Panc1 (cell line): ENCODE measurements at regions not wholly inside any gene's neighbourhood (a gene's known extent, or its start where the extent isn't known, plus 50 kb on each side); places are given as distances from the start of the nearest gene placed in this dataset.
"Not testable (repeated sequence)": the region's sequence is repeated elsewhere in the genome, so short reads cannot be mapped to it uniquely, and the experiment has no call there.

Experiments
- ATAC-seq: fragments of 200-7000 bp; cut with Tn5 transposase; 2 replicates; pipeline ENCODE4 v1.9.1; 2020; ENCODE audit warnings: mild to moderate bottlenecking, moderate library complexity
- BruUV-seq: library from RNA; stranded (reverse); fragments of 400-500 nt; replicated peaks from 2 replicates; lab custom pipeline; 2021; lab: Mats Ljungman, UMichigan
- CTCF ChIA-PET: fragments of 300-600 bp; sonication (Branson Sonifier 250); formaldehyde crosslinking; loops from one replicate; lab custom pipeline; 2022; ENCODE audit warnings: antibody characterized with exemption; lab: Charles Lee
- POLR2A ChIA-PET: fragments of 300-600 bp; sonication (Branson Sonifier 250); formaldehyde crosslinking; loops from one replicate; lab custom pipeline; 2022; ENCODE audit warnings: antibody characterized with exemption; lab: Charles Lee
- DNase-seq: peaks from one replicate; pipeline ENCODE4 v3.0.0-alpha.2; 2010; ENCODE audit warnings: low read depth, low spot score
- H3K27ac ChIP-seq: 2 replicates; pipeline ENCODE4 v1.5.1; 2011; ENCODE audit warnings: mild to moderate bottlenecking, low read length, inconsistent platforms
- H3K27me3 ChIP-seq: fragments of 200-500 bp; sonication (Bioruptor generic); 2 replicates; pipeline ENCODE4 v1.6.0; 2014; ENCODE audit warnings: low read length, inconsistent platforms; ENCODE audit not compliant: control insufficient read depth, insufficient read depth
- H3K36me3 ChIP-seq: fragments of 200-500 bp; sonication (Bioruptor generic); 2 replicates; pipeline ENCODE4 v1.5.1; 2014; ENCODE audit warnings: inconsistent platforms, mild to moderate bottlenecking, low read length, moderate library complexity; ENCODE audit not compliant: control insufficient read depth, insufficient read depth
- H3K4me1 ChIP-seq: 2 replicates; pipeline ENCODE4 v1.5.1; 2011; ENCODE audit warnings: inconsistent platforms, mild to moderate bottlenecking, low read length, moderate library complexity; ENCODE audit not compliant: control insufficient read depth, insufficient read depth
- H3K4me3 ChIP-seq, 2 experiments: 2 replicates each; pipeline ENCODE4 v1.5.1; 2011 to 2012; ENCODE audit warnings: low read depth in 2 of 2, low read length in 2 of 2, mild to moderate bottlenecking in 2 of 2, inconsistent platforms in 1 of 2, moderate library complexity in 1 of 2
- H3K9me3 ChIP-seq: fragments of 200-500 bp; sonication (Bioruptor generic); 2 replicates; pipeline ENCODE4 v1.5.1; 2014; ENCODE audit warnings: low read depth, mild to moderate bottlenecking, inconsistent platforms, low read length, moderate library complexity; ENCODE audit not compliant: control insufficient read depth, insufficient read depth
- POLR2AphosphoS5 ChIP-seq: IDR thresholded peaks from 2 replicates; pipeline ENCODE4 v1.6.1; 2012; ENCODE audit warnings: mild to moderate bottlenecking, low read depth, low read length, moderate library complexity
- REST ChIP-seq, 2 experiments: IDR thresholded peaks; 2 replicates each; pipeline ENCODE4 v1.6.1; 2011 to 2012; ENCODE audit warnings: low read depth in 2 of 2, control low read depth in 1 of 2, low read length in 1 of 2, mild to moderate bottlenecking in 1 of 2, moderate library complexity in 1 of 2; ENCODE audit not compliant: insufficient read depth in 1 of 2
- SIN3A ChIP-seq: IDR thresholded peaks from 2 replicates; pipeline ENCODE4 v1.6.1; 2012; ENCODE audit warnings: low read depth, mild to moderate bottlenecking, low read length, moderate library complexity, borderline replicate concordance; ENCODE audit not compliant: insufficient read depth
- TCF7L2 ChIP-seq: IDR thresholded peaks from 2 replicates; pipeline ENCODE4 v1.6.1; 2011; ENCODE audit warnings: mild to moderate bottlenecking, low read depth, low read length, inconsistent platforms
- in situ Hi-C: cut with HindIII; loops from 2 replicates; pipeline ENCODE4 v1.10.0; 2016; ENCODE audit warnings: low sequenced_read_pairs, low pct_unique_long_range_greater_than_20kb
- intact Hi-C: fragments of 100-400 bp; cut with micrococcal nuclease; formaldehyde crosslinking; loops from one replicate; pipeline ENCODE4 v1.10.0; 2022; ENCODE audit not compliant: unreplicated experiment
- TF ChIP-seq, protein P1 (sequence below): fragments of 450-650 bp; IDR thresholded peaks from 2 replicates; pipeline ENCODE4 v1.5.1; 2017; ENCODE audit warnings: mild to moderate bottlenecking

GRCh38 chr12:31794745-31795144, 65.9 kb upstream of the AMN1 start:
- no peak for ATAC-seq
- Histone ChIP-seq H3K27ac (peak overlapping the region; percentile 3; the same call in 1 of the 2 replicates), H3K36me3 (no peaks in the 10 kb centered on the region), H3K4me3 (no peak overlapping the region), H3K9me3 (no peaks in the 10 kb centered on the region), H3K27me3 (no peaks in the 10 kb centered on the region), H3K4me1 (no peaks in the 10 kb centered on the region)
- ChIA-PET POLR2A (no interaction called here), CTCF (no interaction called here)
- DNase-seq: no peak
- in situ Hi-C loops: no loop called here
- BruUV-seq: no TSS peak
- TF ChIP-seq POLR2AphosphoS5 (no peak), REST (IDR thresholded peaks at IDR 0.05; ENCODE audit: insufficient read depth in 1 of 2, low read depth in 2 of 2, low read length in 1 of 2) (no peak), TCF7L2 (no peak), SIN3A (no peak)
- TF ChIP-seq, protein P1, sequence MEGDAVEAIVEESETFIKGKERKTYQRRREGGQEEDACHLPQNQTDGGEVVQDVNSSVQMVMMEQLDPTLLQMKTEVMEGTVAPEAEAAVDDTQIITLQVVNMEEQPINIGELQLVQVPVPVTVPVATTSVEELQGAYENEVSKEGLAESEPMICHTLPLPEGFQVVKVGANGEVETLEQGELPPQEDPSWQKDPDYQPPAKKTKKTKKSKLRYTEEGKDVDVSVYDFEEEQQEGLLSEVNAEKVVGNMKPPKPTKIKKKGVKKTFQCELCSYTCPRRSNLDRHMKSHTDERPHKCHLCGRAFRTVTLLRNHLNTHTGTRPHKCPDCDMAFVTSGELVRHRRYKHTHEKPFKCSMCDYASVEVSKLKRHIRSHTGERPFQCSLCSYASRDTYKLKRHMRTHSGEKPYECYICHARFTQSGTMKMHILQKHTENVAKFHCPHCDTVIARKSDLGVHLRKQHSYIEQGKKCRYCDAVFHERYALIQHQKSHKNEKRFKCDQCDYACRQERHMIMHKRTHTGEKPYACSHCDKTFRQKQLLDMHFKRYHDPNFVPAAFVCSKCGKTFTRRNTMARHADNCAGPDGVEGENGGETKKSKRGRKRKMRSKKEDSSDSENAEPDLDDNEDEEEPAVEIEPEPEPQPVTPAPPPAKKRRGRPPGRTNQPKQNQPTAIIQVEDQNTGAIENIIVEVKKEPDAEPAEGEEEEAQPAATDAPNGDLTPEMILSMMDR: no peak
- intact Hi-C loops: no loop called here

- in situ Hi-C loops, POLR2A ChIA-PET, H3K9me3 ChIP-seq, BruUV-seq, H3K27me3 ChIP-seq, intact Hi-C loops, H3K36me3 ChIP-seq, CTCF ChIA-PET, ATAC-seq, H3K4me1 ChIP-seq, H3K27ac ChIP-seq, DNase-seq, H3K4me3 ChIP-seq: not testable (repeated sequence)
Measured at GRCh38 chr12:31791265-31791664, 62.4 kb upstream of the AMN1 start.

- intact Hi-C loops (no loop called here), in situ Hi-C loops (no loop called here)
- Histone ChIP-seq H3K27ac (no peak overlapping the region), H3K4me1 (no peaks in the 10 kb centered on the region), H3K36me3 (no peaks in the 10 kb centered on the region), H3K9me3 (no peaks in the 10 kb centered on the region), H3K27me3 (no peaks in the 10 kb centered on the region), H3K4me3 (no peak overlapping the region)
- ATAC-seq (no peak), DNase-seq (no peak)
- no TSS peak for BruUV-seq
- TF ChIP-seq, protein P1: no peak
- TF ChIP-seq REST (IDR thresholded peaks at IDR 0.05; ENCODE audit: insufficient read depth in 1 of 2, low read depth in 2 of 2, low read length in 1 of 2): no peak
- no peak for TF ChIP-seq POLR2AphosphoS5
- no peak for TF ChIP-seq TCF7L2
- no peak for TF ChIP-seq SIN3A
- ChIA-PET POLR2A (no interaction called here), CTCF (no interaction called here)
Measured at GRCh38 chr12:31790759-31791158, 61.9 kb upstream of the AMN1 start.
